ENCODE measurements at regions not wholly inside any gene's neighbourhood (a gene's known extent, or its start where the extent isn't known, plus 50 kb on each side); places are given as distances from the start of the nearest gene placed in this dataset.
"Not testable (repeated sequence)": the region's sequence is repeated elsewhere in the genome, so short reads cannot be mapped to it uniquely, and the experiment has no call there.

GRCh38 chr22:22052548-22053139 is 70.1 kb upstream of the TOP3B start:
- not testable (repeated sequence) for DNase-seq

- DNase-seq: not testable (repeated sequence)
Observed at GRCh38 chr22:22051032-22051431, 68.4 kb upstream of the TOP3B start.

GRCh38 chr22:22050141-22050775 is 67.7 kb upstream of the TOP3B start:
- no peak for DNase-seq

- DNase-seq: no peak
Observed at GRCh38 chr22:22049684-22050083, 67.1 kb upstream of the TOP3B start.

GRCh38 chr22:22048981-22049531 is 66.5 kb upstream of the TOP3B start:
- no peak for DNase-seq

GRCh38 chr22:22048318-22048942 is 65.8 kb upstream of the TOP3B start:
- no peak for DNase-seq

GRCh38 chr22:22047776-22048175 is 65.2 kb upstream of the TOP3B start:
- no peak for DNase-seq

- no peak for DNase-seq
Observed at GRCh38 chr22:22047266-22047665, 64.7 kb upstream of the TOP3B start.

- no peak for DNase-seq
Observed at GRCh38 chr22:22046370-22046769, 63.8 kb upstream of the TOP3B start.

- no peak for DNase-seq
Observed at GRCh38 chr22:22045571-22046335, 63.2 kb upstream of the TOP3B start.

GRCh38 chr22:22044153-22044552 is 61.6 kb upstream of the TOP3B start:
- DNase-seq: no peak

GRCh38 chr22:22043296-22044078 is 60.9 kb upstream of the TOP3B start:
- DNase-seq: no peak

- DNase-seq: no peak
Observed at GRCh38 chr22:22042599-22043295, 60.2 kb upstream of the TOP3B start.

- no peak for DNase-seq
Observed at GRCh38 chr22:22042009-22042408, 59.4 kb upstream of the TOP3B start.

- DNase-seq: no peak
Observed at GRCh38 chr22:22040908-22041307, 58.3 kb upstream of the TOP3B start.

- DNase-seq: no peak
Observed at GRCh38 chr22:22040472-22040871, 57.9 kb upstream of the TOP3B start.

GRCh38 chr22:22039286-22040074 is 56.9 kb upstream of the TOP3B start:
- no peak for DNase-seq

GRCh38 chr22:22038178-22038880 is 55.7 kb upstream of the TOP3B start:
- DNase-seq: no peak

GRCh38 chr22:22037740-22038139 is 55.2 kb upstream of the TOP3B start:
- DNase-seq: no peak

- DNase-seq: no peak
Observed at GRCh38 chr22:22037229-22037628, 54.6 kb upstream of the TOP3B start.
